KMS-11 (cell line): ENCODE measurements at regions not wholly inside any gene's neighbourhood (a gene's known extent, or its start where the extent isn't known, plus 50 kb on each side); places are given as distances from the start of the nearest gene placed in this dataset.

Experiments used
- H2AFZ ChIP-seq: fragments of 200-600 bp; sonication (generic); 2 replicates; pipeline ENCODE4 v1.6.1; 2016; ENCODE audit warnings: antibody characterized with exemption, mixed run types, low read depth
- H3K27ac ChIP-seq: fragments of 200-600 bp; sonication (generic); 2 replicates; pipeline ENCODE4 v1.6.1; 2016; ENCODE audit warnings: mild to moderate bottlenecking, mixed run types
- H3K27me3 ChIP-seq: fragments of 200-600 bp; sonication (generic); 2 replicates; pipeline ENCODE4 v1.6.1; 2017; ENCODE audit warnings: mild to moderate bottlenecking, low read depth, mixed run types, moderate library complexity; ENCODE audit not compliant: insufficient read depth
- H3K36me3 ChIP-seq: fragments of 200-600 bp; sonication (generic); 2 replicates; pipeline ENCODE4 v1.6.1; 2017; ENCODE audit warnings: mild to moderate bottlenecking, mixed run types; ENCODE audit not compliant: insufficient read depth
- H3K4me1 ChIP-seq: fragments of 200-600 bp; sonication (generic); 2 replicates; pipeline ENCODE4 v1.6.1; 2016; ENCODE audit warnings: mild to moderate bottlenecking, low read depth, mixed run types; ENCODE audit not compliant: poor library complexity, severe bottlenecking
- H3K4me2 ChIP-seq: fragments of 200-600 bp; sonication (generic); 2 replicates; pipeline ENCODE4 v1.7.0; 2016; ENCODE audit warnings: mild to moderate bottlenecking, mixed run types
- H3K4me3 ChIP-seq: fragments of 200-600 bp; sonication (generic); IDR thresholded peaks from 2 replicates; pipeline ENCODE4 v1.6.1; 2017; ENCODE audit warnings: low read depth, low read length, mixed read lengths; ENCODE audit not compliant: insufficient read depth
- H3K79me2 ChIP-seq: fragments of 200-600 bp; sonication (generic); 2 replicates; pipeline ENCODE4 v1.6.1; 2016; ENCODE audit warnings: low read depth, mixed run types; ENCODE audit not compliant: insufficient read depth
- H3K9ac ChIP-seq: fragments of 200-600 bp; sonication (generic); 2 replicates; pipeline ENCODE4 v1.6.1; 2016; ENCODE audit warnings: mild to moderate bottlenecking, mixed run types
- H4K20me1 ChIP-seq: fragments of 200-600 bp; sonication (generic); 2 replicates; pipeline ENCODE4 v1.6.1; 2016; ENCODE audit warnings: mild to moderate bottlenecking, mixed run types; ENCODE audit not compliant: insufficient read depth
- CTCF ChIP-seq: fragments of 200-600 bp; sonication (generic); conservative IDR thresholded peaks from 2 replicates; pipeline ENCODE4 v1.6.1; 2017; ENCODE audit warnings: low read depth, mild to moderate bottlenecking, antibody characterized with exemption, low read length, moderate library complexity, mixed read lengths

GRCh38 chr15:38991701-38992100 is 427.1 kb upstream of the RASGRP1 start:
- H3K4me1 ChIP-seq, result no peaks in the 10 kb centered on the region
- no peak overlapping the region for H3K4me3 ChIP-seq
- H3K27ac ChIP-seq, result no peak overlapping the region
- H2AFZ ChIP-seq, result no peak overlapping the region
- no peaks in the 10 kb centered on the region for H3K27me3 ChIP-seq
- H3K36me3 ChIP-seq, result no peaks in the 10 kb centered on the region
- no peak overlapping the region for H3K9ac ChIP-seq
- no peak for TF ChIP-seq CTCF
- H3K79me2 ChIP-seq, result no peaks in the 10 kb centered on the region
- H4K20me1 ChIP-seq, result no peaks in the 10 kb centered on the region
- no peak overlapping the region for H3K4me2 ChIP-seq

GRCh38 chr15:38992506-38992905 is 427.9 kb upstream of the RASGRP1 start:
- Histone ChIP-seq H3K9ac (no peak overlapping the region), H3K36me3 (no peaks in the 10 kb centered on the region), H2AFZ (no peak overlapping the region), H3K79me2 (no peaks in the 10 kb centered on the region), H3K27ac (no peak overlapping the region), H3K27me3 (no peaks in the 10 kb centered on the region), H3K4me1 (no peaks in the 10 kb centered on the region), H3K4me2 (no peak overlapping the region), H3K4me3 (no peak overlapping the region), H4K20me1 (no peaks in the 10 kb centered on the region)
- no peak for TF ChIP-seq CTCF

- no peak overlapping the region for H3K27ac ChIP-seq
- no peak for TF ChIP-seq CTCF
- no peaks in the 10 kb centered on the region for H4K20me1 ChIP-seq
- no peaks in the 10 kb centered on the region for H3K27me3 ChIP-seq
- H3K4me2 ChIP-seq, result no peak overlapping the region
- no peaks in the 10 kb centered on the region for H3K4me1 ChIP-seq
- no peaks in the 10 kb centered on the region for H3K79me2 ChIP-seq
- H3K36me3 ChIP-seq, result no peaks in the 10 kb centered on the region
- H2AFZ ChIP-seq, result no peak overlapping the region
- H3K9ac ChIP-seq, result no peak overlapping the region
- no peak overlapping the region for H3K4me3 ChIP-seq
These were observed 428.3 kb upstream of the RASGRP1 start for GRCh38 chr15:38992930-38993329.

DNA sequence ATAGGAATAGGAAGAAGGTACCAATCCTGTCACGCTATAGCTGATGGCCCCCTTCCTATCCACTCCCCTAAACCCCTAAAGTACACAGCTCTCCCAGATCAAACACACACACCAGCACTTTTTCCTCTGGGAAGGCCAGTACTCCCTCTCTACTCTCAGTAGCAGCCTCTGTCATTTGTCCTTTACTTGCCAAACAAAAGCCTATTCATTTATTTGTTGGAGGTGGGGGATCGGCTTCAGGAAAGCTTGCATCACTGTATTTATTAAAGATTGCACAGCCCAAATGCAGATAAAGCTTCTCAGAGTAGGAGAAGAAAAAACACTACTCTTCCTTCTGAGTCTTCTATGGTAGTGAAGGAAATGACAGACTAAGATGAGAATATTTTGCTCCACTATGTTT is 429.7 kb upstream of the RASGRP1 start:
- Histone ChIP-seq H3K36me3 (no peaks in the 10 kb centered on the region), H4K20me1 (no peaks in the 10 kb centered on the region), H3K4me2 (no peak overlapping the region), H3K4me3 (no peak overlapping the region), H3K27ac (no peak overlapping the region), H3K27me3 (no peaks in the 10 kb centered on the region), H3K9ac (no peak overlapping the region), H3K79me2 (no peaks in the 10 kb centered on the region), H2AFZ (no peak overlapping the region), H3K4me1 (no peaks in the 10 kb centered on the region)
- no peak for TF ChIP-seq CTCF
